ENCODE measurements at regions not wholly inside any gene's neighbourhood (a gene's known extent, or its start where the extent isn't known, plus 50 kb on each side); places are given as distances from the start of the nearest gene placed in this dataset.

GRCh38 chr2:176508374-176508773 is 239.1 kb downstream of the MTX2 start:
- DNase-seq: no peak

GRCh38 chr2:176508984-176509740 is 239.9 kb downstream of the MTX2 start:
- DNase-seq: no peak

GRCh38 chr2:176514276-176514675 is 245.0 kb downstream of the MTX2 start:
- no peak for DNase-seq

GRCh38 chr2:176514805-176515500 is 245.7 kb downstream of the MTX2 start:
- no peak for DNase-seq

- no peak for DNase-seq
Measured at GRCh38 chr2:176516051-176516602, 246.9 kb downstream of the MTX2 start.

- no peak for DNase-seq
Measured at GRCh38 chr2:176518823-176519222, 249.6 kb downstream of the MTX2 start.

- DNase-seq: no peak
Measured at GRCh38 chr2:176521878-176522670, 252.8 kb downstream of the MTX2 start.

GRCh38 chr2:176525086-176525485 is 255.8 kb downstream of the MTX2 start:
- no peak for DNase-seq

- DNase-seq: no peak
Measured at GRCh38 chr2:176526995-176527901, 258.0 kb downstream of the MTX2 start.

- DNase-seq: no peak
Measured at GRCh38 chr2:176531608-176532007, 262.4 kb downstream of the MTX2 start.

- DNase-seq: no peak
Measured at GRCh38 chr2:176533505-176534193, 264.4 kb downstream of the MTX2 start.

- DNase-seq: no peak
Measured at GRCh38 chr2:176534798-176535466, 265.7 kb downstream of the MTX2 start.

GRCh38 chr2:176535467-176536113 is 266.3 kb downstream of the MTX2 start:
- DNase-seq: no peak

GRCh38 chr2:176536439-176537133 is 267.3 kb downstream of the MTX2 start:
- no peak for DNase-seq

- no peak for DNase-seq
Measured at GRCh38 chr2:176537932-176538331, 268.7 kb downstream of the MTX2 start.

- no peak for DNase-seq
Measured at GRCh38 chr2:176540995-176541394, 271.8 kb downstream of the MTX2 start.

GRCh38 chr2:176542476-176542875 is 273.2 kb downstream of the MTX2 start:
- no peak for DNase-seq

- DNase-seq: no peak
Measured at GRCh38 chr2:176544557-176544956, 275.3 kb downstream of the MTX2 start.

- DNase-seq: no peak
Measured at GRCh38 chr2:176544991-176545956, 276.0 kb downstream of the MTX2 start.
